Spleen (tissue), 11 donors: ENCODE measurements at regions not wholly inside any gene's neighbourhood (a gene's known extent, or its start where the extent isn't known, plus 50 kb on each side); places are given as distances from the start of the nearest gene placed in this dataset.
"Not testable (repeated sequence)": the region's sequence is repeated elsewhere in the genome, so short reads cannot be mapped to it uniquely, and the experiment has no call there.

Experiments used
- DNase-seq: peaks from one replicate; pipeline ENCODE4 v3.0.0-alpha.2; 2020
- H3K27ac ChIP-seq, 8 donors: fragments of 200-600 bp; sonication (generic) in 7 of 8; 1 replicate in 4 of 8; 2 replicates in 4 of 8; pipeline versions ENCODE4 v1.5.0 to v1.8.0; 2016 to 2021; ENCODE audit warnings: inconsistent platforms in 4 of 8, mild to moderate bottlenecking in 4 of 8, moderate library complexity in 1 of 8
- H3K27me3 ChIP-seq, 7 donors: fragments of 200-600 bp; sonication (generic) in 6 of 7; replicated peaks in 1 of 7; 1 replicate in 4 of 7; 2 replicates in 3 of 7; pipeline versions ENCODE4 v1.5.0 to v1.8.0; 2016 to 2021; ENCODE audit warnings: inconsistent platforms in 3 of 7, mild to moderate bottlenecking in 1 of 7
- H3K36me3 ChIP-seq, 6 donors: fragments of 200-600 bp; sonication (generic) in 5 of 6; 1 replicate in 4 of 6; 2 replicates in 2 of 6; pipeline versions ENCODE4 v1.5.0 to v1.8.0; 2016 to 2021; ENCODE audit warnings: inconsistent platforms in 2 of 6
- H3K4me1 ChIP-seq, 6 donors: fragments of 200-600 bp; sonication (generic) in 5 of 6; 1 replicate in 3 of 6; 2 replicates in 3 of 6; pipeline versions ENCODE4 v1.5.0 to v1.8.0; 2016 to 2021; ENCODE audit warnings: inconsistent platforms in 3 of 6
- H3K4me3 ChIP-seq, 8 donors: fragments of 200-600 bp; sonication (generic) in 7 of 8; 1 replicate in 4 of 8; 2 replicates in 4 of 8; pipeline versions ENCODE4 v1.5.0 to v1.8.0; 2016 to 2021; ENCODE audit warnings: inconsistent platforms in 4 of 8, mild to moderate bottlenecking in 4 of 8, moderate library complexity in 2 of 8
- H3K9me3 ChIP-seq, 8 donors: fragments of 200-600 bp; sonication (generic) in 7 of 8; 1 replicate in 4 of 8; 2 replicates in 4 of 8; pipeline versions ENCODE4 v1.5.0 to v1.8.0; 2016 to 2021; ENCODE audit warnings: inconsistent platforms in 4 of 8
- POLR2A ChIP-seq, 3 donors: fragments of 450-650 bp; IDR thresholded peaks; one replicate each; pipeline ENCODE4 v1.5.1; 2017; ENCODE audit warnings: antibody characterized with exemption in 3 of 3, mild to moderate bottlenecking in 1 of 3
- POLR2AphosphoS5 ChIP-seq, 3 donors: sonication (generic); formaldehyde crosslinking; IDR thresholded peaks; one replicate each; pipeline ENCODE4 v1.5.1; 2017; ENCODE audit warnings: antibody characterized with exemption in 3 of 3
- WGBS, 5 donors: extraction: QIAGEN DNeasy Blood & Tissue Kit in 3 of 5; methylation state at CpG; one replicate each; pipeline versions ENCODE4 v1.1.5 to v1.1.7; 2013 to 2018; 5-methylcytosine and 5-hydroxymethylcytosine counted together
- intact Hi-C: fragments of 100-400 bp; cut with DNase I; formaldehyde crosslinking; loops from one replicate; pipeline ENCODE4 v1.15.0; 2023; ENCODE audit warnings: low total_unique reads
- TF ChIP-seq, protein P1 (sequence below), 11 experiments: fragments of 200-600 bp in 7 of 11; fragments of 450-650 bp in 4 of 11; sonication (generic) in 4 of 11; IDR thresholded peaks in 8 of 11; conservative IDR thresholded peaks in 3 of 11; 1 replicate in 7 of 11; 2 replicates in 4 of 11; pipeline versions ENCODE4 v1.4.0 to v1.8.0; 2016 to 2021; ENCODE audit warnings: antibody characterized with exemption in 11 of 11, inconsistent platforms in 4 of 11, mild to moderate bottlenecking in 1 of 11
- donor health status: healthy with polysubstance abuse.
- donor health status: DM: no; HTN: no; CAD: no; lungs with moderate emphysema.
- donor health status: DM: no; HTN: no; CAD: no.
- donor health status: Bipolar disorder and iron deficiency.
- donor health status: healthy.
- donor health status: DM: no; HTN: no; CAD: no.
- donor health status: DM: yes; HTN: yes; CAD: no.

DNA sequence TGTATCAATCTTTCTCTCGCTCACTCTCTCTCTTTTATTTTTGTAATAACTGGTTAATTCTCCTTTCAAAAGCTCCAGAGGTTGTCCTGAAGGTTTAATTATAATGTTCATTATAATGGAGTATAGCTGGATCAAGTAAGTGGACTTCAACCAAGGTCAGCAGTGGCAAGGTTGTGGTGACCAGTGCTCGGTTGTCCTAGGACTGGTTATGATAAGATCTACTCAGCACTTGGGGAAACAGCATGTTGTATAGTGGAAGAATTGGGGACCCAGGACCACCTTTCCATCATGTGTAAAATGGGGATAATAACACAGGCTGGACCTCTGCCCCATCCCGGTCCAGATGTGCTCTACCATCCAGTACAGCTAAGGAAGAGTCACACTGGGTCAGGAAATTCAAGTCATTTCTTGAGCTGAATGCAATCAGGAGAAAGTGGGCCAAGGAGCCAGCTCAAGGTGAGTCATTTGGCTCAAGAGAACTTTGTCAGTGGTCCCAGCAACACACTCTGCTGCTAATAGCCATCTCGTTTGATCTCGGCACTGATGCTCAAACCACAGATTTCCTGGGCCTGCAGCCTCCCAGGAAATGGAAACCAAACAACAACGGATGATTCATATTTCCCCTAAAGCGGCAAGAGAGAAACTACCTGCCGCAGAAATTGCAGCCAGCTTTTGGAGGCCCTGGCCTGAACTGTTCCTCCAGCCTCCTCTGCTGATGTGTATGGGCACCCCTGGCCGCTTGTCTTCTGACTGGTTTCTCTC lies 123.6 kb upstream of the RBPJ start:
- DNase-seq, result no peak
- H3K27ac ChIP-seq, result peak overlapping the region in 7 of 8 donors; percentile 15 to 84 (median 56)
- 46 to 57% (median 54%) methylated on average over 9 of the region's 9 CpGs for WGBS, 5 donors
- peaks cover 0 to 53% (median 16%) of the 10 kb centered on the region in 6 donors for H3K4me1 ChIP-seq
- no peaks in the 10 kb centered on the region for H3K36me3 ChIP-seq
- intact Hi-C loops, result no loop called here
- H3K9me3 ChIP-seq, result no peaks in the 10 kb centered on the region
- peak overlapping the region in 1 of 8 donors; percentile 24 for H3K4me3 ChIP-seq
- H3K27me3 ChIP-seq, result no peaks in the 10 kb centered on the region
- TF ChIP-seq POLR2A (IDR thresholded peaks at IDR 0.05), result no peak
- TF ChIP-seq POLR2AphosphoS5 (IDR thresholded peaks at IDR 0.05), result peak in 1 of 3 donors; percentile 71

GRCh38 chr4:26198931-26199330 lies 121.9 kb upstream of the RBPJ start:
- H3K9me3 ChIP-seq, H3K27me3 ChIP-seq, DNase-seq, intact Hi-C loops, H3K4me3 ChIP-seq, H3K36me3 ChIP-seq: not testable (repeated sequence)
- 79 to 88% (median 85%) methylated on average over 8 of the region's 8 CpGs for WGBS, 5 donors
- Histone ChIP-seq H3K27ac (peak overlapping the region in 1 of 8 donors; percentile 84), H3K4me1 (peaks cover 0 to 63% (median 17%) of the 10 kb centered on the region in 6 donors)

DNA sequence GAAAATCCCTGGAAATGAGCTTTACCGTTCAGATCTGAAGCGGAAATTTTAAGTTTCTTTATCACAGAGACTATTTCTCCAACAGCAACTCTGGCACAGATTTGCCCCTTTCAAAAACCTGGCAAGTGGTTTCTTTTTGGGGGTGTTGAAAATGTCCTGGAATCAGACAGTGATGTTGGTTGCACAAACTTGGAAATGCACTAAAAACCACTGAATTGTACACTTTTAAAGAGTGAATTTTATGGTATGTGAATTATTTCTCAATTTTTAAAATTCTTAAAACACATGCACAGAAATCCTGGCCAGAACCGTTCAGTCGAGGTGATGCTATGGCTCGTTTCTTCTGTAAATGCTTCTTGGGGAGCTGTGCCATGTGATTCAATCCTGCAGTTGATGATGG lies 121.2 kb upstream of the RBPJ start:
- Histone ChIP-seq H3K9me3 (no peaks in the 10 kb centered on the region), H3K27ac (no peak overlapping the region), H3K4me1 (peaks cover 0 to 67% (median 17%) of the 10 kb centered on the region in 6 donors), H3K4me3 (no peak overlapping the region), H3K36me3 (no peaks in the 10 kb centered on the region), H3K27me3 (no peaks in the 10 kb centered on the region)
- TF ChIP-seq POLR2AphosphoS5 (IDR thresholded peaks at IDR 0.05) (no peak), POLR2A (IDR thresholded peaks at IDR 0.05) (no peak)
- TF ChIP-seq, protein P1, sequence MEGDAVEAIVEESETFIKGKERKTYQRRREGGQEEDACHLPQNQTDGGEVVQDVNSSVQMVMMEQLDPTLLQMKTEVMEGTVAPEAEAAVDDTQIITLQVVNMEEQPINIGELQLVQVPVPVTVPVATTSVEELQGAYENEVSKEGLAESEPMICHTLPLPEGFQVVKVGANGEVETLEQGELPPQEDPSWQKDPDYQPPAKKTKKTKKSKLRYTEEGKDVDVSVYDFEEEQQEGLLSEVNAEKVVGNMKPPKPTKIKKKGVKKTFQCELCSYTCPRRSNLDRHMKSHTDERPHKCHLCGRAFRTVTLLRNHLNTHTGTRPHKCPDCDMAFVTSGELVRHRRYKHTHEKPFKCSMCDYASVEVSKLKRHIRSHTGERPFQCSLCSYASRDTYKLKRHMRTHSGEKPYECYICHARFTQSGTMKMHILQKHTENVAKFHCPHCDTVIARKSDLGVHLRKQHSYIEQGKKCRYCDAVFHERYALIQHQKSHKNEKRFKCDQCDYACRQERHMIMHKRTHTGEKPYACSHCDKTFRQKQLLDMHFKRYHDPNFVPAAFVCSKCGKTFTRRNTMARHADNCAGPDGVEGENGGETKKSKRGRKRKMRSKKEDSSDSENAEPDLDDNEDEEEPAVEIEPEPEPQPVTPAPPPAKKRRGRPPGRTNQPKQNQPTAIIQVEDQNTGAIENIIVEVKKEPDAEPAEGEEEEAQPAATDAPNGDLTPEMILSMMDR (IDR thresholded peaks at IDR 0.05 in 8 of 11, conservative IDR thresholded peaks at IDR 0.05 in 3 of 11), result no peak
- intact Hi-C loops, result no loop called here
- no peak for DNase-seq
- 81 to 92% (median 87%) methylated on average over 5 of the region's 5 CpGs for WGBS, 5 donors

DNA sequence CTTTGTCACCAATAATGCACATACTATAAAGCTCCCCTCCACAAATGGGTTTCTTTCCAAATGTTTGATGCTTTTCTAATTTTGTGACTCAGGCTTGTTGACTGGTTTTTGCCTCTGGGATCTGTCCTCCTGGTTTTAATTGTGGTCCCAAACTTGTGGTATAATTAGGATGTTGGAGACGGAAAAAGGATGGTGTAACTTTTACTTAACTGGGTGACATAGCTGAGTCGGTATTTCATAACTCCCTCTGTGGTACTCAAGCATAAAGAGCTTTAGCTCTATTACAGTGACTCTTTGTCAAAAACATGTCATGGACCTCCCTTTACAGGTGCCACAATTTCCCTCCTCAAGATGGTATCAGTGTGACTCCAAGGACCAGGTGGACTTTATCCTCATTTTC lies 119.7 kb upstream of the RBPJ start:
- H3K9me3 ChIP-seq, result no peaks in the 10 kb centered on the region
- WGBS, 5 donors, result 51 to 84% (median 65%) methylated on average over 2 of the region's 2 CpGs
- TF ChIP-seq, protein P1 (IDR thresholded peaks at IDR 0.05 in 8 of 11, conservative IDR thresholded peaks at IDR 0.05 in 3 of 11), result no peak
- TF ChIP-seq POLR2A (IDR thresholded peaks at IDR 0.05) (no peak), POLR2AphosphoS5 (IDR thresholded peaks at IDR 0.05) (no peak)
- H3K4me3 ChIP-seq, result no peak overlapping the region
- peaks cover 0 to 8% (median 0%) of the 10 kb centered on the region in 7 donors for H3K27me3 ChIP-seq
- no peak for DNase-seq
- H3K27ac ChIP-seq, result peak overlapping the region in 4 of 8 donors; percentile 23 to 69 (median 55)
- peaks cover 0 to 65% (median 17%) of the 10 kb centered on the region in 6 donors for H3K4me1 ChIP-seq
- no peaks in the 10 kb centered on the region for H3K36me3 ChIP-seq
- intact Hi-C loops, result no loop called here

GRCh38 chr4:26204249-26204825 lies 116.5 kb upstream of the RBPJ start:
- TF ChIP-seq POLR2AphosphoS5 (IDR thresholded peaks at IDR 0.05), result no peak
- TF ChIP-seq, protein P1 (IDR thresholded peaks at IDR 0.05 in 8 of 11, conservative IDR thresholded peaks at IDR 0.05 in 3 of 11), result no peak
- TF ChIP-seq POLR2A (IDR thresholded peaks at IDR 0.05), result no peak
- Histone ChIP-seq H3K4me3 (no peak overlapping the region), H3K27ac (peak overlapping the region in 3 of 8 donors; percentile 52 to 67 (median 65)), H3K27me3 (peaks cover 0 to 20% (median 0%) of the 10 kb centered on the region in 7 donors), H3K4me1 (peaks cover 0 to 34% (median 0%) of the 10 kb centered on the region in 6 donors), H3K36me3 (no peaks in the 10 kb centered on the region), H3K9me3 (no peaks in the 10 kb centered on the region)
- no peak for DNase-seq
- 58 to 67% (median 62%) methylated on average over 7 to 8 of the region's 8 CpGs for WGBS, 5 donors
- intact Hi-C loops, result no loop called here
